H1 (cell line): ENCODE measurements at regions not wholly inside any gene's neighbourhood (a gene's known extent, or its start where the extent isn't known, plus 50 kb on each side); places are given as distances from the start of the nearest gene placed in this dataset.

ENCODE experiments used
- CTCF ChIA-PET: fragments of 300-600 bp; sonication (Branson Sonifier 250); formaldehyde crosslinking; loops from one replicate; lab custom pipeline; 2021; ENCODE audit not compliant: partially characterized antibody; lab: Charles Lee
- POLR2A ChIA-PET: fragments of 300-600 bp; sonication (Branson Sonifier 250); formaldehyde crosslinking; loops from one replicate; lab custom pipeline; 2021; ENCODE audit warnings: inconsistent platforms; ENCODE audit not compliant: partially characterized antibody; lab: Charles Lee
- DNase-seq, 2 experiments: peaks; one replicate each; pipeline versions ENCODE4 v3.0.0 to v3.0.0-alpha.2; 2010 to 2022; ENCODE audit warnings: low spot score in 2 of 2, low read depth in 1 of 2, mixed read lengths in 1 of 2
- FAIRE-seq: peaks from 2 replicates; lab custom pipeline; 2011; peaks lifted over from hg19 to GRCh38; lab: Jason Lieb, UNC
- H2AFZ ChIP-seq: 2 replicates; pipeline ENCODE4 v1.8.1; 2012; ENCODE audit warnings: low read length, inconsistent platforms
- H2AK5ac ChIP-seq: 2 replicates; pipeline ENCODE4 v1.6.1; 2013; ENCODE audit warnings: low read depth, low read length
- H2BK120ac ChIP-seq: replicated peaks from 2 replicates; pipeline ENCODE3; 2013; ENCODE audit warnings: low read depth, low read length, inconsistent platforms
- H2BK12ac ChIP-seq: 2 replicates; pipeline ENCODE4 v1.6.1; 2013; ENCODE audit warnings: low read depth, low read length
- H2BK15ac ChIP-seq: 2 replicates; pipeline ENCODE4 v1.6.1; 2013; ENCODE audit warnings: low read length
- H2BK20ac ChIP-seq: 2 replicates; pipeline ENCODE4 v1.6.1; 2013; ENCODE audit warnings: low read length
- H2BK5ac ChIP-seq: 2 replicates; pipeline ENCODE4 v1.6.1; 2013; ENCODE audit warnings: low read depth, low read length
- H3K14ac ChIP-seq: 2 replicates; pipeline ENCODE4 v1.6.1; 2013; ENCODE audit warnings: inconsistent platforms; ENCODE audit not compliant: insufficient read length
- H3K18ac ChIP-seq: 2 replicates; pipeline ENCODE4 v1.6.1; 2013; ENCODE audit warnings: low read length; ENCODE audit errors: extremely low read depth
- H3K23ac ChIP-seq: 2 replicates; pipeline ENCODE4 v1.6.1; 2013; ENCODE audit warnings: inconsistent platforms; ENCODE audit not compliant: insufficient read length
- H3K23me2 ChIP-seq: 2 replicates; pipeline ENCODE4 v1.6.1; 2013; ENCODE audit warnings: low read depth, low read length
- H3K27ac ChIP-seq: 2 replicates; pipeline ENCODE4 v1.6.1; 2011; ENCODE audit warnings: low read depth, low read length, inconsistent platforms
- H3K27me3 ChIP-seq, 4 experiments: replicated peaks in 1 of 4; 1 replicate in 1 of 4; 2 replicates in 3 of 4; pipeline versions ENCODE4 v1.6.1 to v1.8.1; 2011 to 2013; ENCODE audit warnings: low read length in 3 of 4, mild to moderate bottlenecking in 3 of 4, inconsistent platforms in 2 of 4, mixed read lengths in 2 of 4, moderate library complexity in 1 of 4; ENCODE audit not compliant: control insufficient read depth in 3 of 4, insufficient read depth in 3 of 4; ENCODE audit errors: extremely low read depth in 1 of 4
- H3K36me3 ChIP-seq, 4 experiments: 2 replicates each; pipeline versions ENCODE4 v1.6.1 to v1.8.1; 2011 to 2013; ENCODE audit warnings: mild to moderate bottlenecking in 4 of 4, low read length in 3 of 4, moderate library complexity in 2 of 4, control low read depth in 1 of 4, inconsistent platforms in 1 of 4; ENCODE audit not compliant: insufficient read depth in 4 of 4, control insufficient read depth in 2 of 4
- H3K4ac ChIP-seq: replicated peaks from 2 replicates; pipeline ENCODE3; 2013; ENCODE audit warnings: low read length, low read depth, mixed read lengths, inconsistent platforms; ENCODE audit not compliant: insufficient read length
- H3K4me1 ChIP-seq, 4 experiments: replicated peaks in 1 of 4; 1 replicate in 1 of 4; 2 replicates in 3 of 4; pipeline versions ENCODE4 v1.6.1 to v1.8.1; 2011 to 2013; ENCODE audit warnings: low read length in 3 of 4, inconsistent platforms in 2 of 4, mixed read lengths in 1 of 4; ENCODE audit not compliant: insufficient read depth in 4 of 4, control insufficient read depth in 3 of 4
- H3K4me2 ChIP-seq, 2 experiments: 2 replicates each; pipeline versions ENCODE4 v1.6.1 to v1.8.1; 2011 to 2013; ENCODE audit warnings: low read depth in 2 of 2, low read length in 2 of 2, control low read depth in 1 of 2, inconsistent platforms in 1 of 2, mild to moderate bottlenecking in 1 of 2; ENCODE audit not compliant: insufficient read depth in 1 of 2
- H3K4me3 ChIP-seq, 4 experiments: fragments of 200-600, 300-600 bp in 1 of 4; sonication (generic), shearing (Covaris generic), sonication (Bioruptor Twin) in 1 of 4; 2 replicates each; pipeline versions ENCODE4 v1.5.1 to v1.8.1; 2011 to 2016; ENCODE audit warnings: low read length in 4 of 4, low read depth in 3 of 4, control low read depth in 2 of 4, inconsistent platforms in 2 of 4, mild to moderate bottlenecking in 2 of 4, mixed read lengths in 1 of 4, moderate library complexity in 1 of 4; ENCODE audit not compliant: insufficient read depth in 2 of 4; ENCODE audit errors: extremely low read depth in 1 of 4
- H3K56ac ChIP-seq: replicated peaks from 2 replicates; pipeline ENCODE3; 2013; ENCODE audit warnings: low read depth, mild to moderate bottlenecking, mixed read lengths, low read length, inconsistent platforms; ENCODE audit not compliant: insufficient read length
- H3K79me1 ChIP-seq: 2 replicates; pipeline ENCODE4 v1.6.1; 2013; ENCODE audit warnings: low read depth, low read length, control low read depth
- H3K79me2 ChIP-seq, 2 experiments: 2 replicates each; pipeline versions ENCODE4 v1.6.1 to v1.8.1; 2012 to 2013; ENCODE audit warnings: low read length in 2 of 2, mild to moderate bottlenecking in 2 of 2, inconsistent platforms in 1 of 2; ENCODE audit not compliant: insufficient read depth in 2 of 2, control insufficient read depth in 1 of 2
- H3K9ac ChIP-seq, 4 experiments: replicated peaks in 1 of 4; 1 replicate in 1 of 4; 2 replicates in 3 of 4; pipeline versions ENCODE4 v1.6.1 to v1.8.1; 2011 to 2013; ENCODE audit warnings: low read depth in 3 of 4, low read length in 3 of 4, control low read depth in 2 of 4, mild to moderate bottlenecking in 2 of 4, moderate library complexity in 2 of 4, inconsistent platforms in 1 of 4; ENCODE audit errors: extremely low read depth in 1 of 4
- H3K9me3 ChIP-seq, 2 experiments: 2 replicates each; pipeline versions ENCODE4 v1.6.1 to v1.8.1; 2012 to 2013; ENCODE audit warnings: mild to moderate bottlenecking in 2 of 2, moderate library complexity in 2 of 2, control low read depth in 1 of 2, inconsistent platforms in 1 of 2, low read depth in 1 of 2, low read length in 1 of 2, mixed read lengths in 1 of 2; ENCODE audit not compliant: insufficient read depth in 2 of 2
- H4K20me1 ChIP-seq, 2 experiments: replicated peaks in 1 of 2; 2 replicates each; pipeline versions ENCODE3 to v1.8.1; 2011 to 2013; ENCODE audit warnings: inconsistent platforms in 2 of 2, low read length in 2 of 2, mild to moderate bottlenecking in 1 of 2; ENCODE audit not compliant: insufficient read depth in 2 of 2, control insufficient read depth in 1 of 2
- H4K5ac ChIP-seq: 2 replicates; pipeline ENCODE4 v1.6.1; 2013; ENCODE audit warnings: low read length, low read depth, mixed read lengths, inconsistent platforms; ENCODE audit not compliant: insufficient read length
- H4K8ac ChIP-seq: 2 replicates; pipeline ENCODE4 v1.8.0; 2013; ENCODE audit warnings: mild to moderate bottlenecking, moderate library complexity, low read length, inconsistent platforms; ENCODE audit not compliant: insufficient read depth; ENCODE audit errors: extremely low read depth
- H4K91ac ChIP-seq: replicated peaks from 2 replicates; pipeline ENCODE3; 2013; ENCODE audit warnings: low read length, mixed read lengths, inconsistent platforms; ENCODE audit not compliant: insufficient read length
- BACH1 ChIP-seq: IDR thresholded peaks from 2 replicates; pipeline ENCODE4 v1.6.1; 2012; ENCODE audit warnings: low read length, improper control_type of control experiment
- CBX5 ChIP-seq: fragments of 300-800, 300-1000 bp; sonication (generic); IDR thresholded peaks from 2 replicates; pipeline ENCODE4 v1.7.1; 2016; ENCODE audit warnings: antibody characterized with exemption, low read length, low read depth
- CTCF ChIP-seq, 3 experiments: IDR thresholded peaks; 1 replicate in 2 of 3; 2 replicates in 1 of 3; pipeline versions ENCODE4 v1.5.1 to v1.6.1; 2011; ENCODE audit warnings: low read length in 3 of 3, mild to moderate bottlenecking in 3 of 3, inconsistent platforms in 2 of 3, low read depth in 1 of 3, moderate library complexity in 1 of 3; ENCODE audit not compliant: insufficient read depth in 1 of 3; ENCODE audit errors: control extremely low read depth in 1 of 3
- SIX5 ChIP-seq: IDR thresholded peaks from 2 replicates; pipeline ENCODE4 v1.6.1; 2011; ENCODE audit warnings: mild to moderate bottlenecking, low read depth, low read length
- WGBS, 2 experiments: shearing (Covaris generic) in 1 of 2; methylation state at CpG; one replicate each; pipeline versions ENCODE4 v1.1.6 to v1.1.7; 2013 to 2015; ENCODE audit warnings: low lambda C conversion rate in 2 of 2, mixed read lengths in 2 of 2, inconsistent platforms in 1 of 2, low coverage in 1 of 2, missing lambda C conversion rate in 1 of 2; ENCODE audit not compliant: insufficient replicate concordance in 2 of 2, insufficient coverage in 1 of 2, insufficient read length in 1 of 2; ENCODE audit errors: extremely low coverage in 1 of 2, missing lambda C conversion rate in 1 of 2; 5-methylcytosine and 5-hydroxymethylcytosine counted together

GRCh38 chr6:112865131-112865530 is 518.0 kb downstream of the RFPL4B start:
- TF ChIP-seq BACH1 (no peak), SIX5 (no peak), CBX5 (no peak), CTCF (IDR thresholded peaks at IDR 0.05; ENCODE audit: control extremely low read depth in 1 of 3, insufficient read depth in 1 of 3, low read depth in 1 of 3, low read length in 3 of 3) (no peak)
- TF ChIP-seq, all 59 proteins: peak for 0
- FAIRE-seq, result no peak
- ChIA-PET POLR2A (interaction anchor here (1.0 kb wide), 1 partner anchor 15 kb away, joined by 3 read pairs; no protein-coding TSS in a partner anchor), CTCF (interaction anchor here (1.6 kb wide), 1 partner anchor 14 kb away, joined by 4 read pairs; no protein-coding TSS in a partner anchor)
- Histone ChIP-seq H2AK5ac (no peak overlapping the region), H3K18ac (no peak overlapping the region), H4K5ac (no peak overlapping the region), H3K23me2 (no peaks in the 10 kb centered on the region), H2BK120ac (no peak overlapping the region), H3K56ac (no peak overlapping the region), H4K20me1 (no peaks in the 10 kb centered on the region), H2BK15ac (no peak overlapping the region), H3K27ac (no peak overlapping the region), H3K14ac (no peak overlapping the region), H3K4ac (no peak overlapping the region), H4K8ac (no peak overlapping the region), H3K9ac (no peak overlapping the region), H2AFZ (no peak overlapping the region), H3K36me3 (no peaks in the 10 kb centered on the region), H3K79me1 (no peaks in the 10 kb centered on the region), H2BK12ac (no peak overlapping the region), H3K27me3 (no peaks in the 10 kb centered on the region), H4K91ac (no peak overlapping the region), H3K4me2 (no peak overlapping the region), H2BK5ac (no peak overlapping the region), H3K79me2 (no peaks in the 10 kb centered on the region), H2BK20ac (no peak overlapping the region), H3K4me1 (no peaks in the 10 kb centered on the region), H3K23ac (no peak overlapping the region), H3K9me3 (no peaks in the 10 kb centered on the region), H3K4me3 (no peak overlapping the region)
- 93% methylated on average over 2 of the region's 2 CpGs; no CpG with 5 or more reads in 1 of the 2 experiments for WGBS, 2 experiments
- DNase-seq, result no peak
